ENCODE measurements at regions not wholly inside any gene's neighbourhood (a gene's known extent, or its start where the extent isn't known, plus 50 kb on each side); places are given as distances from the start of the nearest gene placed in this dataset.

DNA sequence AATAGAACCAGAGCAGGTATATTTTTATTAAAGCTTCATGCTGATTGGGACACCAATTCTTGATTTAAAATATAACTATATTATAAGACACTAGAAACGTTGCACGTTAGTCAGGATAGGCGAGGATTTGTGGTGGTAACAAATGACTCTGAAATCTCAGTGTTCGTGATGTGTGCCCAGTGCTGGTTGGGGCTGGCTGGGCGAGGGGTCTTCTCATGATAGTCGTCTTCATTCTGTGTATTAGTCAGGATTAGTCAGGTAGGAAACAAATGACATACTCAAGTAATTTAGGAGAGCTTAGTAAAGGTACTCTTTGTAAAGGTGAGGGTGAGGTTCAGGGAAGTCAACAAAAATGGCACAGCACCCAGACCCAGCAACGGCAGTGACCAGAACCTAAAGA lies 73.9 kb upstream of the HIF1A start:
- TF ChIP-seq, protein P1, sequence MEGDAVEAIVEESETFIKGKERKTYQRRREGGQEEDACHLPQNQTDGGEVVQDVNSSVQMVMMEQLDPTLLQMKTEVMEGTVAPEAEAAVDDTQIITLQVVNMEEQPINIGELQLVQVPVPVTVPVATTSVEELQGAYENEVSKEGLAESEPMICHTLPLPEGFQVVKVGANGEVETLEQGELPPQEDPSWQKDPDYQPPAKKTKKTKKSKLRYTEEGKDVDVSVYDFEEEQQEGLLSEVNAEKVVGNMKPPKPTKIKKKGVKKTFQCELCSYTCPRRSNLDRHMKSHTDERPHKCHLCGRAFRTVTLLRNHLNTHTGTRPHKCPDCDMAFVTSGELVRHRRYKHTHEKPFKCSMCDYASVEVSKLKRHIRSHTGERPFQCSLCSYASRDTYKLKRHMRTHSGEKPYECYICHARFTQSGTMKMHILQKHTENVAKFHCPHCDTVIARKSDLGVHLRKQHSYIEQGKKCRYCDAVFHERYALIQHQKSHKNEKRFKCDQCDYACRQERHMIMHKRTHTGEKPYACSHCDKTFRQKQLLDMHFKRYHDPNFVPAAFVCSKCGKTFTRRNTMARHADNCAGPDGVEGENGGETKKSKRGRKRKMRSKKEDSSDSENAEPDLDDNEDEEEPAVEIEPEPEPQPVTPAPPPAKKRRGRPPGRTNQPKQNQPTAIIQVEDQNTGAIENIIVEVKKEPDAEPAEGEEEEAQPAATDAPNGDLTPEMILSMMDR (IDR thresholded peaks at IDR 0.05) = no peak
- no peak overlapping the region for H3K27ac ChIP-seq
- no peaks in the 10 kb centered on the region for H3K9me3 ChIP-seq
- no peaks in the 10 kb centered on the region for H3K36me3 ChIP-seq
- H3K4me1 ChIP-seq (ENCODE audit: control insufficient read depth in 1 of 2, insufficient read depth in 1 of 2, low read depth in 1 of 2, low read length in 1 of 2) = peaks cover 33 to 45% of the 10 kb centered on the region in 2 experiments
- H3K27me3 ChIP-seq = no peaks in the 10 kb centered on the region
- H3K4me3 ChIP-seq (ENCODE audit: low read depth in 1 of 2, low read length in 1 of 2) = no peak overlapping the region

DNA sequence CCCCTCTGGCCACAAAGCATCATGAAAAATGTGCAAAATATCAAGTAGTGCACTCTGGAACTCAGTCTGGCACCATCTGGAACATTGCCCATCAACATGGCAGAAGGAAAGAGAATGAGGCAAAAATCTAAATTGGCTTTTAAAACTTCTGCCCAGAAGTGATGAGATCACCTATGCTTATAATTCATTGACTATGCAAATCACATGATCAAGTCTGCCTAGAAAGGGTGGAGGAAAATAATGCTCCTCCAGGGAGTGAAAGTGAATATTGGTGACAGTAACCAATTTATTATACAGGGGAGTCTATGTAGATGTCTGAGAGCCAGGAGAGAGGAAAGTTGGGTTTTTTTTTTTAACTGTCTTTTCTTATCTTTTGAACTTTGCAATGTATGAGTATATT lies 73.3 kb upstream of the HIF1A start:
- H3K4me3 ChIP-seq (ENCODE audit: low read depth in 1 of 2, low read length in 1 of 2) = no peak overlapping the region
- no peaks in the 10 kb centered on the region for H3K9me3 ChIP-seq
- peaks cover 33 to 46% of the 10 kb centered on the region in 2 experiments for H3K4me1 ChIP-seq (ENCODE audit: control insufficient read depth in 1 of 2, insufficient read depth in 1 of 2, low read depth in 1 of 2, low read length in 1 of 2)
- TF ChIP-seq, protein P1 (IDR thresholded peaks at IDR 0.05) = no peak
- H3K27me3 ChIP-seq = no peaks in the 10 kb centered on the region
- H3K36me3 ChIP-seq = no peaks in the 10 kb centered on the region
- no peak overlapping the region for H3K27ac ChIP-seq

- peaks cover 52 to 65% of the 10 kb centered on the region in 2 experiments for H3K4me1 ChIP-seq (ENCODE audit: control insufficient read depth in 1 of 2, insufficient read depth in 1 of 2, low read depth in 1 of 2, low read length in 1 of 2)
- H3K27ac ChIP-seq = peak overlapping the region; percentile 62
- no peaks in the 10 kb centered on the region for H3K36me3 ChIP-seq
- no peaks in the 10 kb centered on the region for H3K9me3 ChIP-seq
- no peak overlapping the region for H3K4me3 ChIP-seq (ENCODE audit: low read depth in 1 of 2, low read length in 1 of 2)
- no peaks in the 10 kb centered on the region for H3K27me3 ChIP-seq
- TF ChIP-seq, protein P1 (IDR thresholded peaks at IDR 0.05) = no peak
These were observed 71.4 kb upstream of the HIF1A start for GRCh38 chr14:61623927-61624326.

GRCh38 chr14:61625165-61625564 lies 70.1 kb upstream of the HIF1A start:
- Histone ChIP-seq H3K27ac (no peak overlapping the region), H3K4me1 (ENCODE audit: control insufficient read depth in 1 of 2, insufficient read depth in 1 of 2, low read depth in 1 of 2, low read length in 1 of 2) (peaks cover 47 to 60% of the 10 kb centered on the region in 2 experiments), H3K9me3 (no peaks in the 10 kb centered on the region), H3K4me3 (ENCODE audit: low read depth in 1 of 2, low read length in 1 of 2) (no peak overlapping the region), H3K36me3 (no peaks in the 10 kb centered on the region), H3K27me3 (no peaks in the 10 kb centered on the region)
- TF ChIP-seq, protein P1 (IDR thresholded peaks at IDR 0.05) = no peak

DNA sequence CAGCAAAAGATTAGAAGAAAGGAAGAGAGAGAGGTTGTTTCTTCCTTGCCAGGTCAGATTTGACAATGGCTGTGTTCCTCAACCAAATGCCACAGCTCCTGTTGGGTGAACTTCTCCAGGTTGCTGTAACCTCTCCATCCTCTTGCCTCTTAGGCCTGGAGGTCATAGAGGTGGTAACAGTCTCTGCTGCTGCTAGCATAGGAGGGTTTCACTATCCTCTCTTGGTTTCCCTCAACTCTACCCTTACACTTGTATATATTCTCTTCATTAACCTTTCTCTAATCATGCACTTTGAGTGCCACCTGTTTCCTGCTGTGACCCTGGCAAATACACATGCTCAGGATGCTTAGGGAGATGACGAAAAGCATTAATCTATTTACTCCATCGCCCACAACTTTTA lies 67.7 kb upstream of the HIF1A start:
- Histone ChIP-seq H3K36me3 (no peaks in the 10 kb centered on the region), H3K4me3 (ENCODE audit: low read depth in 1 of 2, low read length in 1 of 2) (peak overlapping the region in 1 of 2 experiments; percentile 6), H3K9me3 (no peaks in the 10 kb centered on the region), H3K27ac (peak overlapping the region; percentile 82), H3K4me1 (ENCODE audit: control insufficient read depth in 1 of 2, insufficient read depth in 1 of 2, low read depth in 1 of 2, low read length in 1 of 2) (peaks cover 37 to 42% of the 10 kb centered on the region in 2 experiments), H3K27me3 (no peaks in the 10 kb centered on the region)
- TF ChIP-seq, protein P1 (IDR thresholded peaks at IDR 0.05) = no peak
